ENCODE measurements at regions not wholly inside any gene's neighbourhood (a gene's known extent, or its start where the extent isn't known, plus 50 kb on each side); places are given as distances from the start of the nearest gene placed in this dataset.
A peak's percentile ranks its signal among the peaks of the same experiment; 100 is the strongest.

DNA sequence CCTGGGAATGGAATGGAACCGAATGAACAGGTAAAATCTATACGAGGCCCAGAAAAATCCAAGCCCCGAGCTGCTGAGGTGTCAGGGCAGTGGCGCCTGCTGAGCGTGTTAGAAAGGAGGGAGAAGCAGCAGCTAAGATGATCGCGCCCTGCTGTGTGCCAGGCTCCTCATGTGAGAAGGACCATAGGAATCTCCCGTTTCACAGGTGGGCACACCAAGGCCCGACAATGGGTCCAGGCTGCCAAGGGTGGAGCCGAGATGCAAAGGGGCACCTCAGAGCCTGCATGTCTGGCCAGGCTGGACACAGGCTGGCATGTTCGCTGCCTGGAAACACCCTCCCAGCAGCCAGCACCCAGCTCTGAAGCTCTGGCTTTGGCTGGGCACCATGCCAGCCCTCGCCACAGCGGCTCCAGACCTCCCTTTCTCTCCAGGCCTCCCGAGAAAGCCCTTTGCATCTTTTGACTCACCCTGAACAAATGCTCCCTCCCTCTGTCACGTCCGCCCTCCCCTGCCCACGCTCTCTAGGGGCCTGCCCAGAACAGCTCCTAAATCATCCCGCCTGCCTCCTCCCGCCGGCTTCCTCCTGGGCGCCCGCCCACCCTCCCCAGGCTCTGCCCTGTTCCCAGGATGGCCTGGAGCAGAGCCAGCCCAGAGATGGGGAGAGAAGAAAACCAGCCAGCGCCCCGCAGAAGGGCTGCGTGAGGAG lies 217.8 kb upstream of the GSE1 start:
- DNase-seq, result peak; percentile 72

GRCh38 chr16:85395913-85396878 lies 216.9 kb upstream of the GSE1 start:
- DNase-seq, result no peak

- no peak for DNase-seq
Measured at GRCh38 chr16:85396879-85397871, 215.9 kb upstream of the GSE1 start.

GRCh38 chr16:85398050-85398451 lies 215.1 kb upstream of the GSE1 start:
- DNase-seq, result no peak

GRCh38 chr16:85398688-85399582 lies 214.2 kb upstream of the GSE1 start:
- no peak for DNase-seq

DNA sequence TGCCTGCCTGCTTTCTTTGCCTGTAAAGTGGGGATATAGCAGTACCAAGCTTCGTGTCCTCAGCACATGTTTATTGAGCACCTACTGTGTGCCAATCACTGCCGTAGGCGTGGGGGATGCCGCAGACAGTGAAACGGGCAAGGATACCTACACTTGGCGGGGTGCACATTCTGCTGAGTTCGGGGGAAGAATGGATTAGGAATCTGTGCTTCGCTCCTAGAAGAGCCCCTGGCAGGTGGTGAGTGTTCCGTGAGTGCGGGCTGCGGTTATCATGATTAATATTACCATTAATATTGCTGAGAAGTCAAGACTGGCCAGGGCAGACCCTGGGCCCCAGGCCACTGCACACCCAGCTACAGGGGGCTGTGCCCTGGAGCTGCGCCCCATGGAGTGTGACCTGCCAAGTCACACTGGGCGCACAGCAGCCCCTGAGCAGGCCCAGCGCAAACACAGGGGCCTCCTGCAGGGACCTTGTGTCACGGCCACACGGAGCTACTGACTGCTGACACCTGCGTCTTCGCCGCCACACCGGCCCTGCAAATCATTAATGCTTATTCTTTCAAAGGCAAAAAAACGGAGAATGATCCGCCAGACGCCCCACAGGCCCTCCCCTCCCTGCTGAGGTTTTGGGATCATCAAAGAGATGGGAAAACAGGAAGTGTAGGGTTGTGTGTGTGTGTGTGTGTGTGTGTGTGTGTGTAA lies 213.4 kb upstream of the GSE1 start:
- no peak for DNase-seq

DNA sequence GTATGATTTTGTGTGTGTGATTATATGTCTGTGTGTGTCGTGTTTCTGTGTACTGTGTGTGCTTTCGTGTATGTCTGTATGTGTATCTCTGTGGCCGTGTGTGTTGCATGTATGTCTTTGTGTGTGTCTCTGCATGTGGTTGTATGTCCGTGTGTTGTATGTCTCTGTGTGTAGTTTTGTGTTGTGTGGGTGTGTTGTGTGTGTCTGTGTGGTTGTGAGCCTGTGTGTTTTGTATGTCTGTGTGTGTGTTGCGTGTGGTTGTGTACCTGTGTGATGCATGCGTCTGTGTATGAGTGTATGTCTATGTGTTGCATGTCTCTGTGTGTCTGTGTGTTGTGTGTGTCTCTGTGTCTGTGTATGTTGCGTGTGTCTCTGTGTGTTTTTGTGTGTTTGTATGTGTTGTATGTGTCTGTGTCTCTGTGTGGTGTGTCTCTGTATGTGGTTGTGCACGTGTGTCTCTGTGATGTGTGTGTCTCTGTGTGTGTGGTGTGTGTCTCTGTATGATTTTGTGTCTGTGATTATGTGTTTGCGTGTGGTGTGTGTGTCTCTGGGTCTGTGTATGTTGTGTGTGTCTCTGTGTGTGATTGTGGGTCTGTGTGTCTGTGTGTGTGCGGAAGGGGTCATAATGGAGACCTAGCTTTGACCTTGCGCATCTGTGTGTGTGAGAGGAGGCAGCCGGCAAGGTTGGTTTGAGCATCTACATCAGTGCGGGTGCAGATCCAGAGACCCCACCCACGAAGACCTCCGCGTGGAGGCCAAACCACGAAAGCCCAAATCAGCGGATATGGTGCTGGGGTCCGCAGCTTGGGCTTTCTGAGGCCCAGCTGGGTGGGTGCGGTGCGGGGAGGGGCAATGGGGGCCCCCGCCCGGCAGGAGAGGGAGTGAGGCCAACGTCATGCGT lies 212.6 kb upstream of the GSE1 start:
- no peak for DNase-seq

DNA sequence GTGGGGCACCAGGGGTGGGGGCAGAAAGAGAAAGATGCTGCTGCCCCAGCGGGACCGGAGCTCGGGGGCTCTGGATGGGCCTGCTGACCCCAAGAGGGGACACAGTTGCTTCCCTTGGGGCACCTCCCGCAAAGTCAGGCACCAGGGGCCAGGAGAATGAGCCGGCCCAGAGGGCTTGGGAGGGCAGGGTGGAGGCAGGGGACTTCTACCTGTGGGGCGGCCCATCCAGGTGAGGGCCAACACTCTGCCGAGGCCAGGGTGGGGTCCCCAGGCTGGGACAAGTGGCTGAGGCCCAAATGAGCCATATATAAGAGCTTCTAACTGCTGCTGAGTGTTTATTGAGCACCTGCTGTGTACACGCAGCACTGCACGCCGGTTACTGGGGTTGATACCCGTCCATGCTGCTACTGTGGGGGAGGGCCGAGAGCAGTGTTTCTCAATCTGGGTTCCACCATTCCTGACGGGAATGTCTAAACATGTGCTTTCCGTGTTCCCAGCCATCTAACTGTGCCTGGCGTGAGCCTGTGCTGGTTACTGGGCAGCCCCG lies 211.7 kb upstream of the GSE1 start:
- DNase-seq, result no peak

- DNase-seq, result no peak
Measured at GRCh38 chr16:85401917-85402766, 211.0 kb upstream of the GSE1 start.

DNA sequence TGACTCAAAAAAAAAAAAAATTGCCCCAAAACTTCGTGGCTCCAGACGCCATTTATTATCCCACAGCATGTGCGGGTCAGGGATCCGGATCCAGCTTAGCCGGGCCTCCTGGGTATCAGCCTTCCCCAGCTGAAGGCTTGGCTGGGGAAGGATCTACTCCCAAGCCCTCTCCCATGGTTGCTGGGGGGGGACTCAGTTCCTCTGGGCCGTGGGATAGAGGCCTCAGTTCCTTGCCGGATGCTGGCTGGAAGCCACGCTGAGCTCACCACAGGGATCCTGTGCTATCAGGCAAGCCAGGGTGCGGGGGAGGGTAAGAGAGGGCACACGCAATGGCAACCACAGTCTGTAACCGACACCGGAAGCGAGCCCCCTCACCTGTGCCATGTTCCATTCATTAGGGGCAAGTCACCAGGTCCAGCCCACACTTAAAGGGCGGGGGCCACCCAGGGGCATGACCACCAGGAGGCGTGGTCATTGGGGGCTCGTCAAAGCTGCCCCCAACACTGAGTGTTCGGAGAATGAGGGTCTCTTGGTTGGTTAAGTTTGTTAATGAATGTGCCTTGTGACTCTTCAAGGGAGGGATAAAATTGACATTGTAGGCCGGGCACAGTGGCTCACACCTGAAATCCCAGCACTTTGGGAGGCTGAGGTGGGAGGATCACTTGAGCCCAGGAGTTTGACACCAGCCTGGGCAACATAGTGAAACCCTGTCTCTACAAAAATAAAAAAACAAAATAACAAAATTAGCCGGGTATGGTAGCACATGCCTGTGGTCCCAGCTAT lies 210.0 kb upstream of the GSE1 start:
- DNase-seq, result no peak

DNA sequence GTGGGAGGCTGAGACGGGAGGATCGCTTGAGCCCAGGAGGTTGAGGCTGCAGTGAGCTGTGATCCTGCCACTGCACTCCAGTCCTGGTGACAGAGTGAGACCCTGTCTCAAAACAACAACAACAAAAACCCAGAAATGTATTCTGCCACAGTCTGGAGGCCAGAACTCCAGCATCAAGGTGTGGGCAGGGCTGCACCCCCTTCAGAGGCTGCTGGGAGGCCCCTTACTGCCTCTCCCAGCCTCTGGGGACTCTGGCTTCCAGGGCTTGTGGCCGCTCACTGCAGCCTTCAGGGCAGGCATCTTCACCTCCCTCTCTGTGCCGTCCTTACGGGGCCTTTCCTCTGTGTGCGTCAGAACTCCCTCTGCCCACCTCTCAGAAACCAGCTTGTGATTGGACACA lies 209.4 kb upstream of the GSE1 start:
- no peak for DNase-seq

- no peak for DNase-seq
Measured at GRCh38 chr16:85412911-85413520, 200.1 kb upstream of the GSE1 start.

DNA sequence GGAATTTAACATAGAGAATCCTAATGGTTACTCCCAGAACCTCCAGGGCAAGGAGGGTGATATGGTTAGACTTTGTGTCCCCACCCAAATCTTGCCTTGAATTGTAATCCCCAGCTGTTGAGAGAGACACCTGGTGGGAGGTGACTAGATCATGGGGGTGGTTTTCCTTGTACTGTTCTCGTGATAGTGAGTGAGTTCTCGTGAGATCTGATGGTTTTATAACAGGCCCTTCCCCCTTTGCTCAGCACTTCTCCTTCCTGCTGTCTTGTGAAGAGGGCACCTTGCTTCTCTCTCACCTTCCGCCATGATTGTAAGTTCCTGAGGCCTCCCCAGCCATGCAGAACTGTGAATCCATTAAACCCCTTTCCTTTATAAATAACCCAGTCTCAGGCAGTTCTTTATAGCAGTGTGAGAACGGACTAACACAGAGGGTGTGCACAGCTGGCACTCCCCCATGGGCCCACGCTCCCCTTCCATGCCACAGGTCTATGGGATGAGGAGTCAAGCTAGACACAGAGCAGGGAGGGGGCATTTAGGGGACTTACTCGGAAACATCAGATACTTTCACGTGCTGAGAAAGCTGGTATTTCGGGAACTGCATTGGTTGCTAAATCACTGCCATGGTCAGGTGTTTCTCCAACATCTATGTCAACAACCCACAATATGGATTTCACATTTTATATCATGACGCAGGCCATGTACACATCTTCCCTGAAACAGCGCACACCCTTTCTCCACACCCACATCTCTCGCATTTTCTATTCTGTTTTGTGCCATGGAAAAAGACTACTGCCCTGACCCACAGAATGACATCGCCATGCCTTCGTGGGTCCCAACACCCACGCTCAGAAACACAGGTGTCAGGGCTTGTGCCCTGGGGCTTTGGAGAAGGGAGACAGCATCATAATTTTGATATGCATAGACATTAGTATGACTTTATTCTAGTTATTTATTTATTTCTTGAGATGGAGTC lies 199.1 kb upstream of the GSE1 start:
- no peak for DNase-seq

GRCh38 chr16:85415196-85416090 lies 197.7 kb upstream of the GSE1 start:
- no peak for DNase-seq

All from GOT3 (cell line).